ENCODE measurements at regions not wholly inside any gene's neighbourhood (a gene's known extent, or its start where the extent isn't known, plus 50 kb on each side); places are given as distances from the start of the nearest gene placed in this dataset.

DNA sequence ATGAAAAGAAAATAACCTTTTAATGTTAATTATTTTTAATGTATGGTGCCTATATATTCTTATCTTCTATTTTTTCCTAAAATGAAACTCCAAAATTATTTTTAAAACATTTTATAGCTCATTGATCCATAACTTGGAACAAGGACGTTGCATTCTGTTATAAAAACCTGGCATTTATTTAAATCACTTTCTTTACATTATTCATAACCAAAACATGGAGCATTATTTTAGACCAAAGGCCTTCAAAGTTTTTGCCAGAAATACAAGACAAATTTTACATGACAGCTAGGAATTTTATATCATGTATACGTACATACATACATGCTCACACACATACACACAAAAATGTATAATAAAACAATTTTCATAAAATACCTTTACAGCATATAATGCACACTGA lies 259.8 kb downstream of the QDPR start:
- TF ChIP-seq GATA3 (IDR thresholded peaks at IDR 0.05; ENCODE audit: low read depth, low read length) (no peak), GATA2 (IDR thresholded peaks at IDR 0.05; ENCODE audit: low read depth, low read length) (no peak)
